ENCODE measurements at regions not wholly inside any gene's neighbourhood (a gene's known extent, or its start where the extent isn't known, plus 50 kb on each side); places are given as distances from the start of the nearest gene placed in this dataset.

DNA sequence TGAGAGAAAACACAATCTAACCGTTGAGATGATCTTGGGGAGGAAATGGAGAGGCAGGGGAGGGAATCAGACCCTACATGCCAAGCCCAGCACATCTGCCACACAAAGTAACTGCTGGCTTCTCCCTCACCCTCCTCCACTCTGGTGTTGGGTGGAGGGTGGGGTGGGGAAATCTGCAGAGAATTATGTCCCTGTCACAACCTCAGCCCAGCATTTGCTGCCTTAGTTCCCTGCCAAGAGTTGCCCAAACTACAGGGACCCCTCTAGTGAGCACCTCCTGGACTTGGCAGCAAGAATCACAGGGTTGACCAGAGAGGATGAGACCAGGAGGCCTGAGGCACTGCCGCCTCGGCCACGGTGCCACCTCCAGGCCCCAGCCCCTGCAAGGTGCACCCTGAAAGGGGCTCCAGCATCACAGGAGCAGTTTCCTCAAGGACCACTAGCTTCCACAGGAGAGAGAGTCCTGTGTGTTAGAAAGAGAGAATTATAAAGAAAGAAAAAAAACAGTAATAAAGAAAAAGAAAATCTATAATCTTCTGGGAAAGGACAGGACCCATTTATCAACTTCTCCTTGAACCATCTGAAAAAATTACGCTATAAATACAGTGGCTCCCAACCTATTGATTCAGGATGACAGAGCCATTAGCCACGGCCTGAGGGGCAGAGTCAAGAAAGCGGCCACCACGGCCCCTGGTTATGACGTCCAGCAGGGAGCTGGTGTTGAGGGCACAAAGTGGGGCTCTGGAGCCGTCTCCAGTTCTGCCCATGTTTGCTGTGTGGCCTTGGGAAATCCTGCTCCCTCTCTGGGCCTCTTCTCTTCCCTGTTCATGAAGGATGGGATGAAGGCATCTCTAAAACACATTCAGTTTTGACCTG is 451.7 kb downstream of the MATN1 start:
- no peak for DNase-seq (ENCODE audit: low spot score)

DNA sequence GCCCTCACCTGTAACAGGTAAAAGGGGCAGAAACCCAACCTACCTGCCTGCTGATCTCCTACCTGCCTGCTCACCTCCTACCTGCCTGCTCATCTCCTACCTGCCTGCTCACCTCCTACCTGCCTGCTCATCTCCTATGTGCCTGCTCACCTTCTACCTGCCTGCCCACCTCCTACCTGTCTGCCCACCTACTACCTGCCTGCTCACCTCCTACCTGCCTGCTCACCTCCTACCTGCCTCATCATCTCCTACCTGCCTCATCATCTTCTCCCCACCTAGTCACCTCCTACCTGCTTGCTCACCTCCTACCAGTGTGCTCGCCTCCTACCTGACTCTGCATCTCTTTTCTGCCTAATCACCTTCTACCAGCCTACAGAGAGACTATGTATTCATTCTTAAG is 452.9 kb downstream of the MATN1 start:
- DNase-seq (ENCODE audit: low spot score): no peak

DNA sequence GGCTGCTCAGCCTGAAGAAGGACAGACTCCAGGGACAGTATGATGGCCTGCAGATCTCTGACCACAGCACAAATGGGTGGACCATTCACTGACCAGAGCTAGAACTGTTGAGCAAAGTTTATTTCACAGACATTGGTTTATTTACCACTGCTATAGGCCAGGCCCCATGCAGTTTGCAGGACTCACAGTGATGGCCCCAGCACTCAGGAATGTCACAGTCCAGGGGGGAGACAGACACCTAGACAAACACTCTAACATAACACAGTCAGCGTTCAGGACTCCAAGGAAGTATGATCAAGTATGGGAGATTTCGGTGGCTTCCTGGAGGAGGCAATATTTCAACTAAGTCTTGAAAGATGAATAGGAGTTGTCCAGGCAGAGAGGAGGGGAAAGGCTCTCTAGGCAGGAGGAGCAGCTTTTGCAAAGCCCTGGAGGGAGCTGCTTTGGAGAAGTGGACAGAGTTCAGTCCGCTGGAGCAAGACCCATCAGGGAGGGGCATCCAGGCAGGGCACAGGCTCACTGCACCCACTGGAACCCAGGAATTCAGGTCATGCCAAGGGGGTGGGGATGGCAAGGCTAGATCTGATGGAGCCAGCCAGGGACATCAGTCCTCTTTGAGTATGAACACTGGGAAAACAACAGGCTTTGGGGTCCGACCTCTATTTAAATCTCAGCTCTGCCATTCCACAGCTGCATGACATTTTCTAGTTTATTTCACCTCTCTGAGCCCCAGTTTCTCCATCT is 454.3 kb downstream of the MATN1 start:
- no peak for DNase-seq (ENCODE audit: low spot score)

DNA sequence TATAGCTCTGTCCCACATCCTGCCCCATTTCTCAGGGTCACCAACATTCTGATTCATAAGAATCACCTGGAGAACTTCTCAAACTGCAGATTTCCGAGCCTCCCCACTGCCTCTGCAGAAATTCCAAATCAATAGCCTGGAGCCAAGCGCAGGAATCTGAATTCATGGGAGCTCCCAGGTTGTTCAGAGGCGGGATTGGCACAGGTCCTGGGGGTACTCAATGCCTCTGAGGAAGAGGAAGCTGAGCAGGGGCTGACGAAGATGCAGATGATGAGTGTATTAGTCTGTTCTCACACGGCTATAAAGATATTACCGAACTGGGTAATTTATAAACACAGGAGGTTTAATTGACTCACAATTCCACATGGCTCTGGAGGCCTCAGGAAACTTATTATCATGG is 455.5 kb downstream of the MATN1 start:
- no peak for DNase-seq (ENCODE audit: low spot score)

DNA sequence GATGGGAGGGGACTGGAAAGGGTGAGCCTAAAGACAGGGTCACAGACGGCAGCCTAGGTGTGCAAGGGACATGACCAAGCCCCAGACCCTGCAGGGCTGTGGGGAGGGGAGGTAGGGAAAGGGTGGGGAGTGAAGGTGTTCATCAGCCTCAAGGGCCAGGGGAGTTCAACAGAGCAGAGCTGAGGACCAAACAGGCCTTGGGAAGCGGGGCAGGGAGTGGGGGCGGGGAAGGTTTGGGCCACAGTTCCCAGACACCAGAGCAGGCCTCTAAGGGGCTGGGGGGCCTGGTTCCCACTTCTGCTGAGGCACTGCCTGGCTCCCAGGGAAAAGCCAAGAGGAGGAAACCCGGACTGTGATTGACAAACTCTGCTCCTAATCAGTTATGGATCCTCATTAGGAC is 456.3 kb downstream of the MATN1 start:
- DNase-seq (ENCODE audit: low spot score): no peak

DNA sequence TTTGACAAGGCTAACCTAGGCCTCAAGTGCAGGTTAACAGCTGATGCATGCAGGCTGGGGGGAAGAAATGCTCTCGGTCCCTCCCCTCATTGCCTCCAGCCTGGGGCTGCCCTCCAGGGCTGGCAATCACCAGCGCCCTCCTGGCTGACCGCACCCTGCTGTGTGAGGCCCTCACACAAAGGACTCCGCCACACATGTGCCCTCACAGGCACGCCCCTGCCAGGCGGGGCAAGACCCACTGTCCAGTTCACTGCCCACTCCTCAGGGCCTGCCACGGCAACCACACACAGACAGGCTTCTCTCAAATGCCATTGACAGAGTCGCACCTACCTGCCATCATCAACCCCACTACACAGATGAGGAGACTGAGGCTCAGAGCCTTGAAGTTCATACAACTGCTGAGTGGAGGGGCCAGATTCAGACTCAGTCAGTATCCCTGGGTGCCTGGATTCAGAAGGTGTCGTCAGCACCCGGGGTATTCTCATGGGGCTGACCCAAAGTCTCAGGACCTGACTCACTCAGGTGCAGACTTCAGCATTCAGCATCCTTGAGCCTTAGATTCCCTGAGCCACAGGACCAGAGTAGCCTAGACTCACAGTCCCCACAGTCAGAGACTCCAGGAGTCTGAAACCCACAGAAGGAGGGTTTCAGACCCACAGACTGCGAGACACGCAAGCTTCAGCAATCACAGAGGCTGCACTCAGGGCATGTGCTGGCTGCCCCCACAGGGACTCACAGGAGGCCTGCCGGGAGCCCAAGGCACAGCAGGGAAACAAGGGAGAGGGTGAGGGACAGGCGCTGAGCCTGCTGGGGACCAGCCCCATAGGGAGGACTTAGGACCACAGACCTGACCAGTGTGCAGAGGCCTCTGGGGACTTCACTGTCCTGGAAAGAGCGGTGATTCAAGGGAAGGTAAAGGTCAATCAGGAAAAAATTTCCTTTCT is 458.0 kb downstream of the MATN1 start:
- DNase-seq (ENCODE audit: low spot score): no peak

DNA sequence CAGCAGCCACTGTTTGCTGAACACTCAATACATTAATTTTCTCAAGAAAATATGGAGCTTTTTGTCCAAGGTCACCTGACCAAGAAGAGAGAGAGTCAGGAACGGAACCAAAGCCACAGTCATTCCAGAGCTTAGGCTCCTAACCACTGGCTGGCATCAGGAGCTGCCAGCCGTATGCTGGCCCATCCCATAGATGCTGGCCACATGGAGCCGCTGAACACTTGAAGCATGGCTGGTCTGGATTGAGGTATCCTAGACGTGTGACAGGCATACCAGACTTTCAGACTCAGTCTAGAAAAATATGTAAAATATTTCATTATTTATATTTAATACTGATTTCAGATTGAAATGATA is 458.7 kb downstream of the MATN1 start:
- DNase-seq (ENCODE audit: low spot score): no peak

DNA sequence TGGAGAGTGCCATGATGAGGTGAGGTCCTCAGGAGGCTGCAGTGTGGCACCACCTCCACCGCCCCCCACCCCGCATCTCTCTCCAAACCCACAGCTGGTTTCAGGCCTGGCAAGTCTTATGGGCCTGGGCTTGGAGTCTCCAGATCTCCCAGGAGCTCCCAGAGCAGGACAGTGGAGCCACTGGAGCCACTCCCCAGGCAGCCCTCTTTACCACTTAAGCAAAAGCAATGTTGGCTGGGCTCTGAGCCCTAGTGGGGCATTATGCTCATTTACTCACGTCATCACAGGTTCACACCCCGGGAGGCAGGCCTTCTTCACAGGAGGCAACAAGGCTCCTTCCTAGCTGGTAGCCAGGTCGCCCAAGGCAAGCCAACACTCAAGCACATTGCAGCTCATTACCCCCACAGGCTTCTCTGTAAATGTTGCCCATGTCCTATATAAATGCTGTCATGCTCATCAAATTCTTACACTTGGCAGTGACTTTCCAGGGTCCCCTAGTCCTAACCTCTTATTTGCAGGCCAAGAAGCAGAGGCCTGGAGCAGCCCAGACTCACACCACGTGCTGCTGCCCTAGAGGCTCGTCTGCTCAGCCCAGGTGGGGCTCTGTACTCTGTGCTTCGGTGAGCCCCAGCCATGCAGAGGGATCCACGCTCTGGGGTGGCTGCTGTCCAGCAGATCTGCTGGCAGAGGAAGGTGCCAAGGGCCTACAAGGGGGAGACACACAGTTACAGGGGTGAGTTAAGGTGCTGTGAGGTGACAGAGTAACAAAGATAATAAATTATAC is 459.3 kb downstream of the MATN1 start:
- DNase-seq (ENCODE audit: low spot score): no peak

DNA sequence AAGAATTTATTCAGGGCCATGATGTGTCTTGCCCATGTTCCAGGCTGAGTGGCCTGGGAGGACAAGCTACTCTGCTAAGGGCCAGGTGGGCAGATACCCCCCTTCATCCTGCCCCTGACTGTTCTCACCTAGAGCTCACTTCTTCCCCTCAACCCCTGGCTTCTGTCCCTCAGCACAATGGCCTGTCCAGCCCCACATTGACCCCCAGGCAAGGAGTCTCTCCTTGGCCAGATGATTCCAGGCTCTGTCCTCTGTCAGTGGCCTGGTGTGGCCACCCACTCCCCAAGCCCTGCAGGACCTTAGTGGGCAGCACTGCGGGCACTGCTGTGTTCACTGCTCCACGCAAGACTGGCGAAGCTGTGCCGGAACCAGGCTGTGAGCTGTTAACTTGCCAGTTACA is 460.0 kb downstream of the MATN1 start:
- DNase-seq (ENCODE audit: low spot score): no peak

DNA sequence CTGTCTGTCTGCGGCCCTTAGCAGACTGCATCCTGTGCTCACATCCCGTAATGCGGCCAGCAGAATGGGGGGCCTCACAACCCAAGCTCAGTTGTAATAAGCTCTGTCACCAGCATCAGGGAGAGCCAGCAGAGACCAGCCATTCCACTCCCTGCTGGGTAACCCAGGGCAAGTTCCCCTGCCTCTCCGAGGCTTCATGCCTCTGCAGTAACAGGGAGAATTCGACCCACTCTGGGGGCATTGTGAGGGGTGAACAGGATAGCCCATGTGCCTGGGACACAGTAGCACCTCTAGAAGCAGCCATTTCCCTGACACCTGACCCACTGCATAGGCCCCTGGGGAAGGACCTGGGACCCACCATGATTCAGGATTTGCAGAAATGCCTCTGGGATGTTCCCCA is 461.2 kb downstream of the MATN1 start:
- no peak for DNase-seq (ENCODE audit: low spot score)

DNA sequence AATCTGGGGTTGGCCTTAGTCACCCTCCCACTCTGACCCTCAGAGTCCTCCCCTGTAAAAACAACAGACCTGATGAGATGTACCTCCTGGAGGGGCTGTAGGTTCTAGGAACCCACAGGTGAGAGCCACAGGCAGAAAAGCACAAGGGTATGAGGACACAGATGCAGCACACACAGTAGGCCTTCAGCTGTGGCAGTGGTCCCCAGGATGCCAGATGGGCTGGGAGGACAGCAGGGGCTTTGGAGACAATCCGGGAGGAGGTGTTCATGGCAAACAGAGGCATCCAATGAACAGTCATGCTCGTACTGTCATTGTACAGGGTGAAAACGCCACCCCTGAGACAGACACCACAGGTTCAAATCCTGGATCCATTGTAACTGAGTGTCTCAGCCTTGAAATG is 463.1 kb downstream of the MATN1 start:
- DNase-seq (ENCODE audit: low spot score): no peak

DNA sequence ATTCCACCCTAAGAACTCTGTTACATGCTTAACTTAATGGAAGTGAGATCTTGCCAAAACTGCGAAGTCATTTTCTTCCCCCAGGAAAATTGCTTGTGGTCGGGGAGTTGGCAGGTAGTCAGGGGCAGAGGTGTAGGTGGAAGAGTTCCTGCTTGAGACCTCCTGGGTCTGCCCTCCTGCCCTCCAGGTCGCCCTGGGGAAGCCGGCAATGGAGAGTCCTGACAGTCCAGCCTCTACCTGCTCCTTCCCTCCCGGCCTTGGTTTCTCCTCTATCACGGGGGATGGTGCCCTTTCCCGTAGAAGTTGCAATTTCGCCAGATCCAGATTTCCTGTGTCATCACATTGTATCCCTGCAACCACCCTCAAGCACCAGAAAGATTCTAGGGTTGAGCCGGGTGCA is 463.8 kb downstream of the MATN1 start:
- DNase-seq (ENCODE audit: low spot score): no peak

DNA sequence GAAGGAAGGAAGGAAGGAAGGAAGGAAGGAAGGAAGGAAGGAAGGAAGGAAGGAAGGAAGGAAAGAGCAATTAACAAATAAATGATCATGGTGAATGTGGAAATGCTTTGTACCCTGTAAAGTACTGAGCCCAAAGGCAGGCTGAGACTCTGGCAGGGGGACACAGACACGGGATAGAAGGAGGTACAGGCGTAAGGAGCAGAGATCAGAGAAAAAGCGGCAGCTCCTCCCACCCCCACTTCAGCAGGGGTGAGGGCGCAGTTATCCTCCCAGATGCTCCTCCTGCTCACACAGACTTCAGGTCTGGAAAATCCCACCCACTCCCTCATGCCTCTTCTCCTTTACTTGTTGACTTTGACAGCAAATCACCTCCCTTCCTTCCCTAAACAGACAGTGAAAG is 464.5 kb downstream of the MATN1 start:
- no peak for DNase-seq (ENCODE audit: low spot score)

DNA sequence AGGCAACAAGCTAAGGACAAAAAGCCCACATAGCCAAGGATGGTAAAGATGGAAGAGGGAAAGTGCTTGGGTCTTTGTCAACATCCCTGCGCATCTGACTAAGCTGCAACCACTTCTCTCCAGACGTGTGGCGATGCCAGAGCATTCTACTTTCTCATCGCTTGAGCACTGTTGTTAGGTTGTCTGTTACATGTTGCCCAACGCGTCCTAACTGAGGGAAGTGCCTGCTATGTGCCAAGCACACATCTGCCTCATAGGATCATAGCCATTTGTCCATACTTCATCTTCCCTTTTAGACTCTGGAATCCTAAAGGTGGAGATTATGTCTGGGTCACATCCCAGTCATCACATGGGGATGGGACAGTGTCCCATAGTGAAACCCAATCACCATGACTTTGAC is 464.9 kb downstream of the MATN1 start:
- DNase-seq (ENCODE audit: low spot score): no peak

DNA sequence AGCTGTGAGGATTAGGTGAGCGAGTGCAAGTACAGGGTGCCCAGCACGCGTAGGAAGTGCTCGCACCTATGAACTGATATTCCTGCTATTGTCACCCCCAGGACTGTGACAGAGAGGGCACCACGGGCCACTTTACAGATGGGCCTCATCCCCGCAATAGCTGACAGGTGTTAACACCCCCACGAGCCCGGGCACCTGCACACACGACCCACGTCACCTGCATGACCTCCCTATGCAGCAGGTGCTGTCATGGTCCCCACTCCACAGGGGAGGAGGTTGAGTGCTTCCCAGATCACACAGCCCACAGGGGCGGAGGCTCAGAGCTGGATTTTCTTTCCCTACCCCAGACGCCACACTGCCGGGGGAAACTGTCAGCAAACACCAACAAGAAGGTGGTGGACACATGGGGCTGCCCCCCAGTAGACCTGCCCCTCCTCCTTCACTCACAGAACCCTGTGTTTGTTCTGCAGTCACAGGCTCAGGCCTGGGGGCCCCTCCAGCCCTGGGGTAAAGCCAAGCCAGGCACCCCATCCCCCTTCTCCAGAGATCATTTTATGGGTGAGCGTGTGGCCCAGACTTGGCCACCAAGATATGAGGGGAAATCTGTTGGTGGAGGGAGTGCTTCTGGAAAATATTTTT is 465.5 kb downstream of the MATN1 start:
- no peak for DNase-seq (ENCODE audit: low spot score)

DNA sequence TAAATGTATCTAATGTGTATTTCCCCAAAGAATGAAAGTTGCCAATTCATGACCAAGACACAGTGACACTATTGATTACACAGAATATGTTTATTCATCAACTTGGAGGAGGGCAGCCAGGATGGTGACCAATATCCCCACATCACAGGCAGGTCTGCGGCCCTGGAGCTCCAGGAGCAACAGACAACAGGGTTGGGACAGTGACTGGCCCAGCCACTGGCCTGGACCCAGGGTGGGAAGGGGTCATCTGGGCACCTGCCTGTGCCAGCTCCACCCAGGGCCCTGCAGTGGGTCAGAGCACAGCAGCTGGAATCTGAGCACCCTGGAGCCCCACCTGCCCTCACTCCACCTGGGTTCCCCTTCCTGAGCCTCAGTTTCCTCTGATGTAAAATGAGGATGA is 466.1 kb downstream of the MATN1 start:
- no peak for DNase-seq (ENCODE audit: low spot score)

DNA sequence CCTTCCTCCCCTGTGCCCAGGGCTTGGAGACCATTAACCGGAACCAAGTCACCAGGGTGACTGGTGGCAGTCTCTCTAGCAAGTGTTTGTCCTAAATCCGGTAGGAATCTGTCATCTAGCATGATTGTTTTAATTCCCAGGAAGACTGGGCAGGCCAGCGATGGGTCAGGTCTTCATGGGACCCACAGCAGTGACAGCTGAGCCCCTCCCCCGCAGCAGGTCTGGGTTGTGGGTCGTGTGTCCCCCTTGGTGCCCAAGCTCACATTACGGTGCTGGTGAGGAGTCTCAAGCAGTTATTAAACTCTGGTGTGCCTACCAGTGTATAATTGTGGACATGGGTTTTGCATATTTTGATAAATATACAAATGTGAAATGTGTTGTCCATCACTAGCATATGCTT is 466.5 kb downstream of the MATN1 start:
- DNase-seq (ENCODE audit: low spot score): no peak

DNA sequence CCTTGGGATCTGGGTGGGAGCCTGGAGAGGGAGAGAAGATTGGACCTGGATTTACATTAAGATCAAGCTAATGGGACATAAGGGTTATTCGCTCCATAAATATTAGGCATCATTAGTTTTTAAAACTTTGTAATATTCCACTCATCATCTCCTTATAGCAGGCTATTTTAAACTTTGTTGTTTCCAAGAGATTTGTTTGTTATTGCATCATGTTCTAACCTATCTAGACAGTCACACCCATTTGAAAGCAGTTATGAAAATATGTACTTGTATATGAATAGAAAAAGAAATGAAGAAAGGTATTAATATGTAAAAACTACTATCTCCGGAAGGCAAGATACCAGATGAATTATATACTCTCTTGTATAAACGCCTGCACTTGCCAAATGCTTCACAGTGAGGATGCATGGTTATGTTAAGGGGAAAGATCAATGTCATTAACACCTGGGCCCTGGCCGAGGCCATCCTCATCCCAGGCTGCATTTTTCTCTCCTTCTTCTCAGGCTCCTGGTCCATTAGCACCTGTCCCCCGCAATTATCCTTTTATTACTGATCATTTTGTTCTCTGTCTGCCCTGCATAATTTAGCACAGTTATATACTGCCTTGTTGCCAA is 468.2 kb downstream of the MATN1 start:
- no peak for DNase-seq (ENCODE audit: low spot score)

DNA sequence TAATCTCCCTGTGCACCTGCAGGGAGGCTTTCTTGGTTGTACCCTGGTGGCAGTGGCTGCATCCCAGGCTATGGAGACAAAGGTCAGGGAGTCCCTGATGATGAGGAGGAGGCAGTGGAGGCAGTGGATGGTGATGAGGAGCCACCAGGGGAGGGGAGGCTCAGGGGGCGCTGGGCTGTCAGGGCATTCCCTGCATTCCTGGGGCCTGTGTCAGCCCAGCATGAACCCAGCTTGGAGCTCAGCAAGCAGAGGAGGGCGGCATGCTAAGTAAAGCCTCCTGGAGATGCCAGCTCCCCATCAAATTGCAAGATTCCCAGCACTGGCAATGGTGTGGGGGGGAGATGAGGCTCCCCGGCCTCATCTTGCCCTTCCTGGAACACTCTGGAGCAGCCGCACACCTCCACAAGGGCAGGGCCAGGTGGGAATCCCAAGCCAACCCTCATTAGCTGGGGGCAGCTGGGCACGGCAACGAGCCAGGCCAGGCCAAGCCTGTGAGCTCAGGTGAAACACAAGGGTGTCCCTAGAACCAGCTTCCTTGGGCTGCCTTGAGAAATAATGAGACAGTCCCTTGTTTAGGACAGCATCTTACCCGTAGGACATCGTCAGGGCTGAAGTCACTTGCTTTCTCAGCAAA is 469.5 kb downstream of the MATN1 start:
- DNase-seq (ENCODE audit: low spot score): no peak

DNA sequence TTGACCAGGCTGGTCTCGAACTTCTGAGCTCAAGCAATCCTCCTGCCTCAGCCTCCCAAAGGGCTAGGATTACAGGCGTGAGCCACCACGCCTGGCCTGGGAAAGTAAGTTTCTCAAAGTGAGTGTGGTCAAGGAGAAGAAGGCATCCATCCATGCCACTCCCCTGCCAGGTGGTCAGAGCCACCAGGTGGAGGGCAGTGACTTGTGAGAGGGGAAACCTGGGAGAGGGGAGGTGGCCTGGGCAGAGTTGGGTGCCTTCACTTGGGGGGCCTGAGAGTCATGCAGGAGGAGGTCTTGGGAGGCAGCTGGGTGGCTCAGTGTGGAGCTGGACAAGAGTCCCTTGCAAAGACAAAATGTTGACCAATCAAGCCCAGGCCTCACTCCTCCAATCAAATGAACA is 470.0 kb downstream of the MATN1 start:
- no peak for DNase-seq (ENCODE audit: low spot score)
